OCI-LY3 (cell line): ENCODE measurements at regions not wholly inside any gene's neighbourhood (a gene's known extent, or its start where the extent isn't known, plus 50 kb on each side); places are given as distances from the start of the nearest gene placed in this dataset.

Experiments used
- CTCF ChIP-seq: fragments of 200-600, 300-600 bp; sonication (generic); IDR thresholded peaks from 2 replicates; pipeline ENCODE4 v1.5.1; 2014; ENCODE audit warnings: antibody characterized with exemption, low read length, low read depth
- EZH2phosphoT487 ChIP-seq: fragments of 200-600 bp; shearing (Covaris generic); IDR thresholded peaks from 2 replicates; pipeline ENCODE4 v1.6.1; 2018; ENCODE audit warnings: antibody characterized with exemption, mixed run types, low read depth

- TF ChIP-seq CTCF (no peak), EZH2phosphoT487 (no peak)
These were observed 150.0 kb downstream of the BACH1 start for GRCh38 chr21:29448766-29449165.
